Choroid plexus epithelial cell (primary cell): ENCODE measurements at regions not wholly inside any gene's neighbourhood (a gene's known extent, or its start where the extent isn't known, plus 50 kb on each side); places are given as distances from the start of the nearest gene placed in this dataset.
"Not testable (repeated sequence)": the region's sequence is repeated elsewhere in the genome, so short reads cannot be mapped to it uniquely, and the experiment has no call there.

ENCODE experiments used
- DNase-seq: peaks from one replicate; pipeline ENCODE4 v3.0.0-alpha.2; 2010; ENCODE audit warnings: low read depth
- H3K4me3 ChIP-seq: 2 replicates; pipeline ENCODE4 v1.5.1; 2011; ENCODE audit warnings: low read depth, mild to moderate bottlenecking, control low read depth, low read length, moderate library complexity
- TF ChIP-seq, protein P1 (sequence below): conservative IDR thresholded peaks from 2 replicates; pipeline ENCODE4 v1.5.1; 2011; ENCODE audit warnings: low read depth, mild to moderate bottlenecking, control low read depth, inconsistent platforms, low read length, moderate library complexity

DNA sequence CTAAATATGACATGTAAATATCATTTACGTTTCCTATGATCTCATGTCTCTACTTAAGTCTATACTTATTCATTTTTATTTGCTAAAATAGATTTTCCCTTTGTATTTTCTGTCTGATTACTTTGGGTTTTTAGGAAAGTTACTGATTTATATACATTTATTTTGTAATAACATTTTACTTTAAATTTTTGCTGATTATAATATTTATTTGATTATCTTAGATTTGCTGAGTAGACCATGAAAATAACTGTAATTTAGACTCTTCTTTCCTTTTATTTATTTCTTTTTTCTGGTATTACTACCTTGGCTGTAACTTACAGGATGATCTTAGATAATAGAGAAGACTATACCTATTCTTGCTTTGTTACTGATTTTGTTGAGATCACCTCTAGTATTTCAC is 159.9 kb upstream of the POGK start:
- TF ChIP-seq, protein P1, sequence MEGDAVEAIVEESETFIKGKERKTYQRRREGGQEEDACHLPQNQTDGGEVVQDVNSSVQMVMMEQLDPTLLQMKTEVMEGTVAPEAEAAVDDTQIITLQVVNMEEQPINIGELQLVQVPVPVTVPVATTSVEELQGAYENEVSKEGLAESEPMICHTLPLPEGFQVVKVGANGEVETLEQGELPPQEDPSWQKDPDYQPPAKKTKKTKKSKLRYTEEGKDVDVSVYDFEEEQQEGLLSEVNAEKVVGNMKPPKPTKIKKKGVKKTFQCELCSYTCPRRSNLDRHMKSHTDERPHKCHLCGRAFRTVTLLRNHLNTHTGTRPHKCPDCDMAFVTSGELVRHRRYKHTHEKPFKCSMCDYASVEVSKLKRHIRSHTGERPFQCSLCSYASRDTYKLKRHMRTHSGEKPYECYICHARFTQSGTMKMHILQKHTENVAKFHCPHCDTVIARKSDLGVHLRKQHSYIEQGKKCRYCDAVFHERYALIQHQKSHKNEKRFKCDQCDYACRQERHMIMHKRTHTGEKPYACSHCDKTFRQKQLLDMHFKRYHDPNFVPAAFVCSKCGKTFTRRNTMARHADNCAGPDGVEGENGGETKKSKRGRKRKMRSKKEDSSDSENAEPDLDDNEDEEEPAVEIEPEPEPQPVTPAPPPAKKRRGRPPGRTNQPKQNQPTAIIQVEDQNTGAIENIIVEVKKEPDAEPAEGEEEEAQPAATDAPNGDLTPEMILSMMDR: no peak
- no peak overlapping the region for H3K4me3 ChIP-seq
- no peak for DNase-seq

- TF ChIP-seq, protein P1: no peak
- no peak for DNase-seq
- no peak overlapping the region for H3K4me3 ChIP-seq
Measured at GRCh38 chr1:166682588-166682987, 156.7 kb upstream of the POGK start.

DNA sequence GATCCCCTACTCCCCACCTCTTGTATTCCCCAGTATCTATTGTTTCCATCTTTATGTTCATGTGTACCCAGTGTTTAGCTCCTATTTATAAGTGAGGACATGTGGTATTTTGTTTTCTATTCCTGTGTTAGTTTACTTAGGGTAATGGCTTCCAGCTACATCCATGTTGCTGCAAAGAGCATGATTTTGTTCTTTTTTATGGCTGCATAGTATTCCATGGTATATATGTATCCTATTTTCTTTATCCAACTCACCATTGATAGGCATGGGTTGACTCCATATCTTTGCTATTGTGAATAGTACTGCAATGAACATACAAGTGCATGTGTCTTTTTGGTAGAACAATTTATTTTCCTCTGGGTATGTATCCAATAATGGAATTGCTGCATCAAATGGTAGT is 154.6 kb upstream of the POGK start:
- H3K4me3 ChIP-seq, DNase-seq: not testable (repeated sequence)

GRCh38 chr1:166685200-166685599 is 154.1 kb upstream of the POGK start:
- TF ChIP-seq, protein P1: no peak
- no peak overlapping the region for H3K4me3 ChIP-seq
- no peak for DNase-seq

- not testable (repeated sequence) for DNase-seq
Measured at GRCh38 chr1:166685891-166686290, 153.4 kb upstream of the POGK start.

DNA sequence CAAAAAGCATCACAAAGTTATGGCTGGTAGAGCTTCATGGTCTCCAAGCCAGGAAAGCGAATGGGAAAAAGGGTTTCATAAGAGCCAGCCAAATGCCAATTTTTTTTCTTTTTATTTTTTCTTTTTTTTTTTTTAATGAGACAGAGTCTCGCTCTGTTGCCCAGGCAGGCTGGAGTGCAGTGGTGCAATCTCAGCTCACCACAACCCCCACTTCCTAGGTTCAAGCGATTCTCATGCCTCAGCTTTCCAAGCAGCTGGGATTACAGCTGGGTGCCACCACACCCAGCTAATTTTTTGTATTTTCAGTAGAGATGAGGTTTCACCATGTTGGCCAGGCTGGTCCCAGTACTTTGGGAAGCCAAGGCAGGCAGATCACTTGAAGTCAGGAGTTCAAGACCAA is 148.7 kb upstream of the POGK start:
- not testable (repeated sequence) for DNase-seq

More at GRCh38 chr1:166685891-166686290, 153.4 kb upstream of the POGK start:
- not testable (repeated sequence) for H3K4me3 ChIP-seq

DNA sequence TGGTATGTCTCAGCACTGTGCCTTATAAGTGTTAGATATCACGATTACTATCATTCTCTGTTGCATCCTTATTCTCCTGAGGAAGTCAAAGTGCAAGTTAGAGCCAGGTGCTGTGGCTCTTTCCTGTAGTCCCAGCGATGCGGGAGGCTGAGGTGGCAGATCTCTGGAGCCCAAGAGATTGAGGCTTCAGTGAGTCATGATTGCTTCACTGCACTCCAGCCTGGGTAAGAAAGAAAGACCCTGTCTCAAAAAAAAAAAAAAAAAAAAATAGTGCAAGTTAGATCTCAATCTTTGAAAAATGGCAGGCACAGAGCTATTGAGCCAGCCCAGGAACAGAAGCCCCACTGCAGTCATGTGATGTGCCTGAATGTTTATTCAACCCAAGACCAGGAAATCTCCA is 147.8 kb upstream of the POGK start:
- H3K4me3 ChIP-seq: no peak overlapping the region
- TF ChIP-seq, protein P1: no peak
- no peak for DNase-seq

More for the DNA sequence above, 148.7 kb upstream of the POGK start:
- not testable (repeated sequence) for H3K4me3 ChIP-seq

DNA sequence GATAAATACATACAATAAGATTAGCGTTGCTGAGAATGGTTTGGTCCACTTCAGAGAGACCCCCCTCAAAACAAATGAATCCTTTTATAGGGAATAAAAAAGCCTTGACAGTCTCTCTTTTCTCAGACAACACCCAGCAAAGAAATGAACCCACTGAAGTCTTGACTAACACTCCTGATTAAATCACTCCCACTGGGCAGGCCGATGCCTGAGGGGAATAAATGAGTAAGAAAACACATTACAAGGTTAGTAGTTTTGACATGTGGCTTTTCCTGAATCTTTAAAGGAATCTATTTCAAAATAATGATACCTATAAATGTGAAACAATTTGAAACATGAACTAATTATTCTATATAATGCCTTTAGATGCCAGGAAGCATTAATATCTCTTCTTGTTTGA is 146.9 kb upstream of the POGK start:
- H3K4me3 ChIP-seq: no peak overlapping the region
- no peak for DNase-seq
- TF ChIP-seq, protein P1: no peak

- no peak for DNase-seq
- H3K4me3 ChIP-seq: no peak overlapping the region
- TF ChIP-seq, protein P1: no peak
Measured at GRCh38 chr1:166693158-166693557, 146.1 kb upstream of the POGK start.
